ENCODE measurements at regions not wholly inside any gene's neighbourhood (a gene's known extent, or its start where the extent isn't known, plus 50 kb on each side); places are given as distances from the start of the nearest gene placed in this dataset.

- TF ChIP-seq CTCF (IDR thresholded peaks at IDR 0.05; ENCODE audit: poor library complexity, severe bottlenecking) (no peak), RAD21 (conservative IDR thresholded peaks at IDR 0.05) (no peak)
Observed at GRCh38 chr5:89573345-89573744, 690.4 kb upstream of the MEF2C start.

All from neural cell (in vitro differentiated cells).